ENCODE measurements at regions not wholly inside any gene's neighbourhood (a gene's known extent, or its start where the extent isn't known, plus 50 kb on each side); places are given as distances from the start of the nearest gene placed in this dataset.
"Not testable (repeated sequence)": the region's sequence is repeated elsewhere in the genome, so short reads cannot be mapped to it uniquely, and the experiment has no call there.

GRCh38 chr19:30066781-30067759 is 125.0 kb downstream of the URI1 start:
- DNase-seq (ENCODE audit: low read depth) (no peak), FAIRE-seq (no peak)
- no peak for TF ChIP-seq CTCF (IDR thresholded peaks at IDR 0.05; ENCODE audit: insufficient read depth, low read length, severe bottlenecking)

GRCh38 chr19:30067956-30068506 is 126.0 kb downstream of the URI1 start:
- not testable (repeated sequence) for H3K36me3 ChIP-seq (ENCODE audit: control insufficient read depth, insufficient read depth, low read length); H3K4me3 ChIP-seq (ENCODE audit: low read depth, low read length); DNase-seq (ENCODE audit: low read depth); H3K27me3 ChIP-seq (ENCODE audit: control insufficient read depth, insufficient read depth, low read length); FAIRE-seq

More at GRCh38 chr19:30066781-30067759, 125.0 kb downstream of the URI1 start:
- Histone ChIP-seq H3K27me3 (ENCODE audit: control insufficient read depth, insufficient read depth, low read length) (no peaks in the 10 kb centered on the region), H3K4me3 (ENCODE audit: low read depth, low read length) (no peak overlapping the region), H3K36me3 (ENCODE audit: control insufficient read depth, insufficient read depth, low read length) (no peaks in the 10 kb centered on the region)

GRCh38 chr19:30068528-30069395 is 126.7 kb downstream of the URI1 start:
- TF ChIP-seq CTCF (IDR thresholded peaks at IDR 0.05; ENCODE audit: insufficient read depth, low read length, severe bottlenecking) = no peak
- Histone ChIP-seq H3K27me3 (ENCODE audit: control insufficient read depth, insufficient read depth, low read length) (no peaks in the 10 kb centered on the region), H3K4me3 (ENCODE audit: low read depth, low read length) (no peak overlapping the region), H3K36me3 (ENCODE audit: control insufficient read depth, insufficient read depth, low read length) (no peaks in the 10 kb centered on the region)
- DNase-seq (ENCODE audit: low read depth) = no peak
- no peak for FAIRE-seq

- Histone ChIP-seq H3K36me3 (ENCODE audit: control insufficient read depth, insufficient read depth, low read length) (no peaks in the 10 kb centered on the region), H3K27me3 (ENCODE audit: control insufficient read depth, insufficient read depth, low read length) (no peaks in the 10 kb centered on the region), H3K4me3 (ENCODE audit: low read depth, low read length) (no peak overlapping the region)
- TF ChIP-seq CTCF (IDR thresholded peaks at IDR 0.05; ENCODE audit: insufficient read depth, low read length, severe bottlenecking) = no peak
- DNase-seq (ENCODE audit: low read depth) (no peak), FAIRE-seq (no peak)
These were observed 127.6 kb downstream of the URI1 start for GRCh38 chr19:30069535-30070197.

GRCh38 chr19:30070198-30070967 is 128.3 kb downstream of the URI1 start:
- no peak for FAIRE-seq
- no peak for DNase-seq (ENCODE audit: low read depth)
- no peak for TF ChIP-seq CTCF (IDR thresholded peaks at IDR 0.05; ENCODE audit: insufficient read depth, low read length, severe bottlenecking)

More at GRCh38 chr19:30070198-30070967, 128.3 kb downstream of the URI1 start:
- H3K4me3 ChIP-seq (ENCODE audit: low read depth, low read length) = no peak overlapping the region
- H3K36me3 ChIP-seq (ENCODE audit: control insufficient read depth, insufficient read depth, low read length) = no peaks in the 10 kb centered on the region
- H3K27me3 ChIP-seq (ENCODE audit: control insufficient read depth, insufficient read depth, low read length) = no peaks in the 10 kb centered on the region

Measured in bronchial epithelial cell (primary cell).